ENCODE measurements at regions not wholly inside any gene's neighbourhood (a gene's known extent, or its start where the extent isn't known, plus 50 kb on each side); places are given as distances from the start of the nearest gene placed in this dataset.

GRCh38 chr4:74522251-74522991 is 77.5 kb downstream of the AREG start:
- TF ChIP-seq CTCF (IDR thresholded peaks at IDR 0.05) (no peak), POLR2A (IDR thresholded peaks at IDR 0.05) (no peak), POLR2AphosphoS5 (IDR thresholded peaks at IDR 0.05; ENCODE audit: insufficient read depth in 1 of 2, low read depth in 1 of 2) (no peak)
